Large intestine (tissue), 3 donors: ENCODE measurements at regions not wholly inside any gene's neighbourhood (a gene's known extent, or its start where the extent isn't known, plus 50 kb on each side); places are given as distances from the start of the nearest gene placed in this dataset.

ENCODE experiments used
- DNase-seq, 2 donors: peaks; one replicate each; pipeline versions ENCODE4 v3.0.0 to v3.0.0-alpha.2; 2013
- H3K27ac ChIP-seq: one replicate; pipeline ENCODE4 v1.5.1; 2013; ENCODE audit warnings: low read length
- H3K27me3 ChIP-seq: 2 replicates; pipeline ENCODE4 v1.6.1; 2013; ENCODE audit warnings: low read length; ENCODE audit not compliant: control insufficient read depth, insufficient read depth
- H3K36me3 ChIP-seq: 2 replicates; pipeline ENCODE4 v1.6.1; 2013; ENCODE audit warnings: low read length; ENCODE audit not compliant: control insufficient read depth, insufficient read depth
- H3K4me1 ChIP-seq: one replicate; pipeline ENCODE4 v1.6.1; 2013; ENCODE audit warnings: low read length; ENCODE audit not compliant: control insufficient read depth, insufficient read depth
- H3K4me3 ChIP-seq: one replicate; pipeline ENCODE4 v1.5.1; 2013; ENCODE audit warnings: low read length
- H3K9me3 ChIP-seq: one replicate; pipeline ENCODE4 v1.6.1; 2013; ENCODE audit warnings: mild to moderate bottlenecking, low read depth, low read length, moderate library complexity; ENCODE audit not compliant: control insufficient read depth
- WGBS: methylation state at CpG from one replicate; pipeline ENCODE4 v1.1.5; 2013; ENCODE audit warnings: low lambda C conversion rate; ENCODE audit not compliant: insufficient coverage; 5-methylcytosine and 5-hydroxymethylcytosine counted together

GRCh38 chr17:77458202-77459017, 317.6 kb downstream of the SEC14L1 start:
- 100% methylated on average over 1 of the region's 21 CpGs for WGBS
- no peak overlapping the region for H3K4me3 ChIP-seq
- H3K27ac ChIP-seq = no peak overlapping the region
- no peaks in the 10 kb centered on the region for H3K9me3 ChIP-seq
- H3K36me3 ChIP-seq = peaks cover 13% of the 10 kb centered on the region
- no peak for DNase-seq
- peaks cover 53% of the 10 kb centered on the region for H3K4me1 ChIP-seq
- no peaks in the 10 kb centered on the region for H3K27me3 ChIP-seq

- Histone ChIP-seq H3K4me3 (no peak overlapping the region), H3K4me1 (peaks cover 47% of the 10 kb centered on the region)
- 60% methylated on average over 1 of the region's 19 CpGs for WGBS
These were observed 318.4 kb downstream of the SEC14L1 start for GRCh38 chr17:77459018-77459755.

DNA sequence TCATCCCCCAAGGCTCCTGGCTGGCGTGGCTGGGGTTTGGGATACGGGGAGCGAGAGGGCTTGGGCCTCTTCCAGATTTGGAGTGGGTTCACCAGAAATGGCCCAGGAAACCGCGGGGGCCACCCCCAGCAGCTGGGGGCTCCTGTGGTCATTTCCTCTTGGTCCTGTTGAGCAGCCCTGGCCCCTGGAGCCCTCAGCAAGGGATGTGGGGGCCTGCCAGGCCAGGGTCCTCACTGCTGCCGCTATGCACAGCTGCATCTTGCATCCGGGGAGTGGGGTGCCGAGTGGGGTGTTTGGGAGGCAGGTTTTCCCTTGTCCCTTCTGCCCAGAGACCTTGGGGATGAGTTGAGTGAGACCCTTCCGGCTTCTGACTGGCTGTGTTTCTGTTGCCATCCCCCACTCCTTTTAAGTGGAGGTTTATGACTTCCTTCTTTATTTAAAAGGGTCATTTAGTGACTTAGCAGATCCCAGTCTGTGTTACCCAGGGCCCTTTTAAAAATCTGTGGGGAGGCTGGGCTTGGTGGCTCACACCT, 319.8 kb downstream of the SEC14L1 start:
- Histone ChIP-seq H3K9me3 (no peaks in the 10 kb centered on the region), H3K27me3 (no peaks in the 10 kb centered on the region), H3K4me3 (no peak overlapping the region), H3K27ac (peak overlapping the region; percentile 89), H3K4me1 (peaks cover 42% of the 10 kb centered on the region), H3K36me3 (peaks cover 13% of the 10 kb centered on the region)
- peak in 1 of 2 donors; percentile 60 for DNase-seq
- no CpG with 5 or more reads among the region's 9 CpGs for WGBS

More at GRCh38 chr17:77459018-77459755, 318.4 kb downstream of the SEC14L1 start:
- Histone ChIP-seq H3K9me3 (no peaks in the 10 kb centered on the region), H3K27ac (peak overlapping the region; percentile 44), H3K36me3 (peaks cover 13% of the 10 kb centered on the region), H3K27me3 (no peaks in the 10 kb centered on the region)
- no peak for DNase-seq

- Histone ChIP-seq H3K4me1 (peaks cover 49% of the 10 kb centered on the region), H3K9me3 (no peaks in the 10 kb centered on the region), H3K36me3 (peaks cover 10% of the 10 kb centered on the region), H3K4me3 (no peak overlapping the region), H3K27ac (peak overlapping the region; percentile 32), H3K27me3 (no peaks in the 10 kb centered on the region)
- no peak for DNase-seq
- WGBS = no CpG with 5 or more reads among the region's 16 CpGs
These were observed 320.7 kb downstream of the SEC14L1 start for GRCh38 chr17:77461277-77462057.

GRCh38 chr17:77462090-77462489, 321.3 kb downstream of the SEC14L1 start:
- WGBS = 83% methylated on average over 2 of the region's 11 CpGs

GRCh38 chr17:77462553-77463497, 322.1 kb downstream of the SEC14L1 start:
- H3K36me3 ChIP-seq = peaks cover 4% of the 10 kb centered on the region
- no peak overlapping the region for H3K4me3 ChIP-seq
- no peaks in the 10 kb centered on the region for H3K9me3 ChIP-seq
- WGBS = 93% methylated on average over 3 of the region's 16 CpGs
- peaks cover 57% of the 10 kb centered on the region for H3K4me1 ChIP-seq
- no peak for DNase-seq
- H3K27ac ChIP-seq = no peak overlapping the region
- no peaks in the 10 kb centered on the region for H3K27me3 ChIP-seq

More at GRCh38 chr17:77462090-77462489, 321.3 kb downstream of the SEC14L1 start:
- H3K27me3 ChIP-seq = no peaks in the 10 kb centered on the region
- peaks cover 8% of the 10 kb centered on the region for H3K36me3 ChIP-seq
- no peak overlapping the region for H3K4me3 ChIP-seq
- H3K27ac ChIP-seq = peak overlapping the region; percentile 32
- no peaks in the 10 kb centered on the region for H3K9me3 ChIP-seq
- peaks cover 50% of the 10 kb centered on the region for H3K4me1 ChIP-seq
- DNase-seq = no peak

DNA sequence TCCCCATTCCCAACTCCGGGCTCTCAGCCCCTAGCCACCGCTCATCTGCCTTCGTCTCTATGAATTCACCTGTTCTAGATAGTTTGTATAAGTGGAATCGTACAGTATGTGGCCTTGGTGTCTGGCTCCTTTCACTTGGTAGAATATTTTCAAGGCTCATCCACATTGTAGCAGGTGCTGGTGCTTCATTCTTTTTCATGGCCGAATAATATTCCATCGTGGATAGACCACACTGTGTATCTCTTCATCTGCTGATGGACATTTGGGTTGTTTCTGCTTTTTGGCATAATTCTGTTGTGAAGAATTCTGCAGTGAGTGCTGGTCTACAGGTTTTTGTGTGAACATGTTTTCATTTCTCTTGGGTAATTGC, 324.2 kb downstream of the SEC14L1 start:
- WGBS = no CpG with 5 or more reads among the region's 6 CpGs
- no peak for DNase-seq
- H3K36me3 ChIP-seq = peaks cover 3% of the 10 kb centered on the region
- peaks cover 3% of the 10 kb centered on the region for H3K9me3 ChIP-seq
- H3K27me3 ChIP-seq = no peaks in the 10 kb centered on the region
- peaks cover 49% of the 10 kb centered on the region for H3K4me1 ChIP-seq
- peak overlapping the region; percentile 35 for H3K27ac ChIP-seq
- H3K4me3 ChIP-seq = no peak overlapping the region

DNA sequence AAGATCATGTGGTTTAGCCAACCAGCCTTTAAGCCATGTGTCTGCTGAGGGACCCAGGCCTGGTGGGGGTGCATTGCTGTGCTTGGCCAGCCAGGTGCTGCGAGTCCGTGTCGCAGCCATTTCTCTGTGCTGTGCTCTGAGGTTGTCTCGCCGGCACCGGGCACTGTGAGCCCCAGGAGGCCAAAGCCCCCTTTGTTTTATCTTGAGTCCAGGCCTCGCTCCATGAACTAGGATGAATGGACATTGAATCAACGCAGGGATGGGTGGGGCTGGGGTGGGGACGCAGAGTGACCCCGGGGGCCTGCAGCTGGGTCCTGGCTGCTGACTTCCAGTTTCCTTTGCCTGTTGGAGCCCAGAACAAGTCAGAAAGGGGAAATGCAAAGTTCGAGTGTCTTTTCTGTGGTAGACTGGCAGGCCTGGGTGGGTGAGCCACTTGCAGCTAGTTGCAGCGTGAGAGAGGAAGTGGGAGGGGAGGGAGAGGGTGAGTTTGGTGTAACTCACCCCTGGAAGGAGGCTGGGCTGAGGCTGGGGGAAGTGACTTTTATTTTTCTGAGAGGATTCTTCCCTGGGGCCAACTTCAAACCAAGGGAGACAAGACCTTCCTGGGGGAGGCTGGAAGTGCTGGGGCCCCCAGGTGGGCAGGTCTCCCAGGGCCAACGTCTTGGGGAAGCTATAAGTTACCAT, 324.7 kb downstream of the SEC14L1 start:
- Histone ChIP-seq H3K27ac (peak overlapping the region; percentile 72), H3K4me3 (no peak overlapping the region), H3K27me3 (no peaks in the 10 kb centered on the region), H3K9me3 (peaks cover 3% of the 10 kb centered on the region), H3K4me1 (peaks cover 46% of the 10 kb centered on the region), H3K36me3 (peaks cover 8% of the 10 kb centered on the region)
- 0% methylated on average over 1 of the region's 13 CpGs for WGBS
- peak in 1 of 2 donors; percentile 79 for DNase-seq

DNA sequence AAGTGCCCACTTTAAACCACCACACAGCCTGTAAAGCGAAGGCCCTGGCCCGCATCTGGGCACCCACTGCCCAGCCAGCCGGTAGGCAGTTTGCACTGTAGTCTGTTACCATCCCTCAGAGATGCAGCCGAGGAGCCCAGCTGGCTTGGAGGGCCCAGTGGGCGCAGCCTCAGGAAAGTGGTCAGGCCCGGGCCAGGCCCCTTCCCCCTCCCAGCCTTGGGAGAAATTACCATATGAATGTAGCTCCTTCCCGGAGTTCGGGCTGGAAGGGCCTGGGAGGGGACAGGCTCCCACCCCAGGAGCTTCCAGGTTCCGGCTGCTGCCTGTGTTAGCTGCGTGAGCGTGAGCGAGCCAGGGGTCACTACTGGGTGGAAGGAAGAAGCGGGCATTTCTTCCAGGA, 325.4 kb downstream of the SEC14L1 start:
- no peak for DNase-seq
- peaks cover 47% of the 10 kb centered on the region for H3K4me1 ChIP-seq
- H3K9me3 ChIP-seq = peaks cover 3% of the 10 kb centered on the region
- H3K27ac ChIP-seq = peak overlapping the region; percentile 72
- H3K27me3 ChIP-seq = no peaks in the 10 kb centered on the region
- peaks cover 11% of the 10 kb centered on the region for H3K36me3 ChIP-seq
- no CpG with 5 or more reads among the region's 13 CpGs for WGBS
- no peak overlapping the region for H3K4me3 ChIP-seq
